OCI-LY1 (cell line): ENCODE measurements at regions not wholly inside any gene's neighbourhood (a gene's known extent, or its start where the extent isn't known, plus 50 kb on each side); places are given as distances from the start of the nearest gene placed in this dataset.

ENCODE experiments used
- EZH2 ChIP-seq: fragments of 200-600 bp; sonication (generic), shearing (Covaris generic); IDR thresholded peaks from 2 replicates; pipeline ENCODE4 v1.8.0; 2017; ENCODE audit warnings: borderline replicate concordance, mixed run types, mild to moderate bottlenecking, antibody characterized with exemption, low read length, moderate library complexity, mixed read lengths
- TF ChIP-seq, protein P1 (sequence below): fragments of 200-600 bp; sonication (generic), shearing (Covaris generic); IDR thresholded peaks from 2 replicates; pipeline ENCODE4 v1.5.1; 2017; ENCODE audit warnings: mild to moderate bottlenecking, antibody characterized with exemption, low read length, moderate library complexity, mixed read lengths

DNA sequence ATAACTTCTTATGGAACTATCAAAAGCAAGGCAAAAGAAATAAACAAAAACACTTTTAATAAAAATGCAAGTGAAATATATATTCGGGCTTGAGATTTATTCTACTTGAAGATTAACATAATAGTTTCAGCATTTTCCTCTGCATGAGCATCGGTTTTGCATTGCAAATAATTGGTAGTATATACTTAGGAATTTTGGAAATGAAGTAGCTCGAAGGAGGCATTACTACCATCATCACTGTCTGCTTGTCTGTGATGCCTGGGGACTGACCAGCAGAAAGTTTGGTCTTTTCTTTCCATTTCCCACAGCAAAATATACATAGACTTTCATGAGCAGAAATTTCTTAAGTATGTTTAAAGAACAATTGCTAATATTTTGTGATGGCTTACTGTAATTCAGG, 570.7 kb downstream of the HTR1B start:
- TF ChIP-seq, protein P1, sequence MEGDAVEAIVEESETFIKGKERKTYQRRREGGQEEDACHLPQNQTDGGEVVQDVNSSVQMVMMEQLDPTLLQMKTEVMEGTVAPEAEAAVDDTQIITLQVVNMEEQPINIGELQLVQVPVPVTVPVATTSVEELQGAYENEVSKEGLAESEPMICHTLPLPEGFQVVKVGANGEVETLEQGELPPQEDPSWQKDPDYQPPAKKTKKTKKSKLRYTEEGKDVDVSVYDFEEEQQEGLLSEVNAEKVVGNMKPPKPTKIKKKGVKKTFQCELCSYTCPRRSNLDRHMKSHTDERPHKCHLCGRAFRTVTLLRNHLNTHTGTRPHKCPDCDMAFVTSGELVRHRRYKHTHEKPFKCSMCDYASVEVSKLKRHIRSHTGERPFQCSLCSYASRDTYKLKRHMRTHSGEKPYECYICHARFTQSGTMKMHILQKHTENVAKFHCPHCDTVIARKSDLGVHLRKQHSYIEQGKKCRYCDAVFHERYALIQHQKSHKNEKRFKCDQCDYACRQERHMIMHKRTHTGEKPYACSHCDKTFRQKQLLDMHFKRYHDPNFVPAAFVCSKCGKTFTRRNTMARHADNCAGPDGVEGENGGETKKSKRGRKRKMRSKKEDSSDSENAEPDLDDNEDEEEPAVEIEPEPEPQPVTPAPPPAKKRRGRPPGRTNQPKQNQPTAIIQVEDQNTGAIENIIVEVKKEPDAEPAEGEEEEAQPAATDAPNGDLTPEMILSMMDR = no peak
- TF ChIP-seq EZH2 = no peak
